ENCODE measurements at regions not wholly inside any gene's neighbourhood (a gene's known extent, or its start where the extent isn't known, plus 50 kb on each side); places are given as distances from the start of the nearest gene placed in this dataset.
"Not testable (repeated sequence)": the region's sequence is repeated elsewhere in the genome, so short reads cannot be mapped to it uniquely, and the experiment has no call there.

- no peak for TF ChIP-seq EP300 (IDR thresholded peaks at IDR 0.05)
- no peak for TF ChIP-seq HEYL (CRISPR knock-in tag; IDR thresholded peaks at IDR 0.05)
- no peak for TF ChIP-seq CEBPB (IDR thresholded peaks at IDR 0.05)
- TF ChIP-seq POLR2A (IDR thresholded peaks at IDR 0.05; ENCODE audit: low read length) = peak; percentile 7; the same call in 1 of the 2 replicates
- ChIA-PET CTCF (interaction anchor here (0.8 to 1.5 kb wide), 2 partner anchors 24 to 904 kb away, joined by 3 read pairs; no protein-coding TSS in a partner anchor), POLR2A (no interaction called here)
- WGBS (ENCODE audit: missing lambda C conversion rate) = 34% methylated on average over 15 of the region's 15 CpGs
- H3K4me1 ChIP-seq = no peaks in the 10 kb centered on the region
- H3K27ac ChIP-seq = no peak overlapping the region
- FAIRE-seq = no peak
- H3K4me3 ChIP-seq = no peak overlapping the region
- DNase-seq (ENCODE audit: low read depth in 1 of 2, low spot score in 1 of 2) = peak in 1 of 2 experiments; percentile 5
- H3K4me2 ChIP-seq = no peak overlapping the region
- peaks cover 30% of the 10 kb centered on the region for H3K9me3 ChIP-seq
- no peak for ATAC-seq
Measured at GRCh38 chr15:21260966-21261395, 179.3 kb downstream of the POTEB3 start.

- H3K27ac ChIP-seq, CTCF ChIA-PET, H3K4me2 ChIP-seq, H3K4me3 ChIP-seq, H3K4me1 ChIP-seq, ATAC-seq, POLR2A ChIA-PET: not testable (repeated sequence)
- WGBS (ENCODE audit: missing lambda C conversion rate) = 18% methylated on average over 3 of the region's 3 CpGs
- peaks cover 30% of the 10 kb centered on the region for H3K9me3 ChIP-seq
- FAIRE-seq = peak; percentile 79
- DNase-seq (ENCODE audit: low read depth in 1 of 2, low spot score in 1 of 2) = peak in 1 of 2 experiments; percentile 0
Measured at GRCh38 chr15:21258635-21259034, 181.7 kb downstream of the POTEB3 start.

DNA sequence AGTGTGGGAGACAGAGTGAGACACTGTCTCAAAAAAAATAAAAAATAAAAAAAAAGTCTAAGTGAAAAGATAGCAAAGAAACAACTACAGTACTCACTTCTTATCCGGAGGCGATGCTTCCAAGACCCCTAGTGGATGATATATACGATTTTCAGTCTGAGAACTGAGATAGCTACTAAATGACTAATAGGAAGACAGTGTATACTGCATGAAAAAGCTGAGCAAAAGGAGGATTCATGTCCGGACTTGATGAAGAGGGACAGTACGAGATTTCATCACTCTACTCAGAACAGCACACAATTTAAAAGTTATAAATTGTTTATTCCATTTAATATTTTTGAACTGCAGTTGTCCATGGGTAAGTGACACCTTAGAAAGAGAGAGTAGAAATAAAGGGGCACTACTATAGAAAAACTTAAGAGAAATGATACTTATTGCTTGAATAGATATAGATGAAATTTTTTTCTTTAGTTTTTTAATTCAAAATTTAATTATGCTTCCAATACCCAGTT lies 190.7 kb downstream of the POTEB3 start:
- H3K4me1 ChIP-seq, CTCF ChIA-PET, H3K9me3 ChIP-seq, H3K4me3 ChIP-seq, H3K4me2 ChIP-seq, H3K27ac ChIP-seq, POLR2A ChIA-PET: not testable (repeated sequence)
- DNase-seq (ENCODE audit: low read depth in 1 of 2, low spot score in 1 of 2) (peak in 1 of 2 experiments; percentile 1), ATAC-seq (peak; percentile 64 to 71; a peak in 5 of 6 replicates), FAIRE-seq (peak; percentile 100)
- 11% methylated on average over 5 of the region's 5 CpGs for WGBS (ENCODE audit: missing lambda C conversion rate)

Small RNA genes in the stretch of these regions (small RNA-seq; reads per million reads assigned to genes)
- 0 reads per million in 6 experiments for gene RNU6-1235P

All from A549 (cell line).